ENCODE measurements at regions not wholly inside any gene's neighbourhood (a gene's known extent, or its start where the extent isn't known, plus 50 kb on each side); places are given as distances from the start of the nearest gene placed in this dataset.
"Not testable (repeated sequence)": the region's sequence is repeated elsewhere in the genome, so short reads cannot be mapped to it uniquely, and the experiment has no call there.

DNA sequence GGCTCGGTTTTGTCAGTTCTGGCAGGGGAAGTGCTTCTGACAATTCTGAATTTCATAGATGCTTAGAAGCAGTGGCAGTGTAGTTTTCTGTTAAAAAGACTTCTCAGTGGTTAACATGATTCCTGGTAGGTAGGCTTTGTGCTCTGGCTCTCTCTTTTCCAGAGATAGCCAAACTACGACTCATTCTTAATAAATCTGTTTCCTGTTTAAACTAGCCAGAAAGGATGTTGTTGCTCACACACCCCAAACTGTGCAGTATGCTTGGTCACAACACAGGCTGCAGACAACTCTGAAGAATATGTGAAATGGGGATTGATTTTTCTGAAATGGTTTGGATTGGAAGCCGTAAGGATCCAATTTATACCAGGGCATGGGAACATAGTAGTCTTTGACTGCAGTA is 711.5 kb downstream of the PCDH17 start:
- no peak for DNase-seq (ENCODE audit: low read depth, low spot score)

DNA sequence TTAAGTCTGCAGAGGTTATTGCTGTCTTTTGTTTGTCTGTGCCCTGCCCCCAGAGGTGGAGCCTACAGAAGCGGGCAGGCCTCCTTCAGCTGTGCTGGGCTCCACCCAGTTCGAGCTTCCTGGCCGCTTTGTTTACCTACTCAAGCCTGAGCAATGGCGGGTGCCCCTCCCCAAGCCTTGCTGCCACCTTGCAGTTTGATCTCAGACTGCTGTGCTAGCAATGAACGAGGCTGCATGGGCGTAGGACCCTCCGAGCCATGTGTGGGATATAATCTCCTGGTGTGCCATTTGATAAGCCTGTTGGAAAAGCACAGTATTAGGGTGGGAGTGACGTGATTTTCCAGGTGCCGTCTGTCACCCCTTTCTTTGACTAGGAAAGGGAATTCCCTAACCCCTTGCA is 720.6 kb downstream of the PCDH17 start:
- not testable (repeated sequence) for DNase-seq (ENCODE audit: low read depth, low spot score)

DNA sequence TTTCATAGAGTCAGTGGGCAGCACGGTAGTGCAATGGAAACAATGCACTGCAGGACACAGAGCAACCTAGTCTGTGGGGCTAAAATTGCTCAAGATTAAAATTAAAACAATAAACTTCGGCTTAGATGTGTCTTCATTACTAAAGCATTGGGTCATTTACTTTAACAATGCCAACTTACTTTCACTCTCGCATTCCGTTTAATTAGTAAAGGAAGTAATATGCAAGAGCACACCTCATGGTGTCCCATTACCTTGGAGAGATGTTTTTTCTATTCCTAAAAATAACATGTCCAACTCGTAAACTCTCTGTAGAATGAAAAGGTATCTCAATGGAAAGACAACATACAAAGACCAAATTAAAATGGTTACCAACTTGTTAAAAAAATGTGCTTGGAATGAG is 738.4 kb downstream of the PCDH17 start:
- DNase-seq (ENCODE audit: low read depth, low spot score), result no peak

DNA sequence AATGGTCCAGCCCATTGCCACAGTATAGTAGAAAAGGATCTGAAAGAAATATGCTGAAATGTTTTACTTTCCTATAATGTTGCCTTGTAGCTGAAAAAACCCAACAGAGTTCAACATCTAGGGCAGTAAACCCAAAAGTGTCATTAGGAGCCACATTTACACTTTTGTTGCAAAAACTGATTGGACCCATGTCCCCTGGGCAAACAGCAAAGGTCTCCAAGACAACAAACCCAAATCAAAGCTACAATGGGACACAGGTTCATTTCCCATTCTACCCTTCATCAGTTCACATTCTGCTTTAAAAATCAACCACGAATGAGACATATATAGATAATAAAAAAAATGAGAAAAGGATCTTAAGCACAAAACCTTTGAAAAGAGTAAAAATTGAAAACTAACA is 744.8 kb downstream of the PCDH17 start:
- DNase-seq (ENCODE audit: low read depth, low spot score), result no peak

DNA sequence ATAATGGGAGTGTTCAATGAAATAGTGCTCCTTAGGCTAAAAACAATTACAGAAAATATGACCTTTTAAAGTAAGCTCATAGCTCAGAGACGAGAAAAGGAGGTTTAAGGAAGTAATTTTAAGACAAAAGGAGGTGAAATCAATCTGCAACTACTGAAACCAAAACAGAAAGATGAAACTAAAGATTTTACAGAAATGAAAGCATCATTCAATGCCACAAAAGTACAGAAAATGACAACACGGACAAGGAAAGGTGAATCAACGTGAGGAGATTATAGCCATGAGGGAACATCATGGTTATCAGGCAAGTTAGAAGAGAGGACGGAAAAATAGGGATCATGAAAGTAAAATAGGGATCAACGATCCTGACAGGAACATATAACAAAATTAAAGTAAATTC is 745.2 kb downstream of the PCDH17 start:
- no peak for DNase-seq (ENCODE audit: low read depth, low spot score)

DNA sequence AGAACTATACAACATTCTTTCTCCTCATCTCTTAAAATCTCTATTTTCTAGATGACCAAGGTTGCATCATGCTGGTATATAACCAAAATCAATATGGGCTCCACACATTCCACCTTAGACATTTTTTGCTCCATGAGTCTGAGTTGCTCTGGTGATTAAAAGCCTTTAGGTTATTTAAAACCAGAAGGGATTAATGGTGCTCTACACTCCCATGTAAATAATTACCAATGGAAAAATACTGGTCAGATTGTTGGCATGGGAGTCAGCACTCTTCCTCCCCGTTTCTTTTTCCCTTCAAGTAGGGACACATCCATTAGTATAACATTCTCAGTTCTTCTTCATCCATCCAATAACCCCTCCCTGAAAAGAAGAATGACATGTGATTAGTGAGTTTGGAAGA is 747.7 kb downstream of the PCDH17 start:
- no peak for DNase-seq (ENCODE audit: low read depth, low spot score)

DNA sequence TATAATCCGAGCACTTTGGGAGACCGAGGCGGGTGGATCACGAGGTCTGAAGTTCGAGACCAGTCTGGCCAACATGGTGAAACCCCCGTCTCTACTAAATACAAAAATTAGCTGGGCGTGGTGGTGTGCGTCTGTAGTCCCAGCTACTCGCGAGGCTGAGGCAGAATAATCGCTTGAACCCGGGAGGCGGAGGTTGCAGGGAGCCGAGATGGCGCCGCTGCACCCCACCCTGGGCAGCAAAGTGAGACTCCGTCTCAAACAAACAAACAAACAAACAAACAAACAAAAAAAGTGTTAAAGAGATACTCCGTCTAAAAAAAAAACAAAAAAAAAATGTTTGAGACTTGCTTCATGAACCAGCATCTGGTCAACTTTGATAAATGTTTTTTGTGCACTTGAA is 753.8 kb downstream of the PCDH17 start:
- not testable (repeated sequence) for DNase-seq (ENCODE audit: low read depth, low spot score)

DNA sequence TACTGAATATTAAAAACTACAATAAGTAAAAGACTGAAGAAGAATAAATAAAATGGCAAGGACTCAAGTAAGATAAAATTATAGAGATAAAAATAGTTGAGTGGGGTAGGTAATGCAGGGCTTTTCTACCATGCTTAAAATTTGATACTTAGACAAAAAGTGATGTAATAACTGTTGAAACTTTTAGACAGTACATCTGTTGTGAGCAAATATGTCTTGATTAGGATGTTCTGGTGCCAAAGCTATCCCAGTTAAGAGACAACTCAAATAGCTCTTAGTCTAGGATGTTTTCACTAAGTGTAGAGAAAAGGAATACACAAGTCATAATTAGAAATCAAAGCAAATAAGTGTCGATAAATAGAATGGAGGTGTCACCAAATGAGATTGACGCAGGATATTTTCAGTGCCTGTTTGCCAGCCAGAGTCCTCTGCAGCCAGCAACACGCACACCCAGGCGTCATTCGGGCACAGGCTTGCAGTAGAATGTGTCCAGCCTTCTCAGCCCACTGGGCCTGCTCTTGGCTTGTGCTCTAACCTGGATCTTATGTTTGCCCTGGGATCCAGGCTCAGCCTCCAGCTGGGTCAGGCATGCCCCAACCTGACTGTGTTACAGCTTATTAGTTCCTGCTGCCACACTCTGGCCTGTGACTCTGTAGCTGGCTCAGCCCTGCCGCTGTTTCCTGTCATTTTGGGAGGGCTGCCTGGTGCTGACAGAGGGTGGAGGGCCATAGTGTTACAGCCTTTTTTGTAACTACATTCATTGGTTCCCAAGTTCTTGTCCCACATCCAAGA is 766.2 kb downstream of the PCDH17 start:
- DNase-seq (ENCODE audit: low read depth, low spot score), result no peak

DNA sequence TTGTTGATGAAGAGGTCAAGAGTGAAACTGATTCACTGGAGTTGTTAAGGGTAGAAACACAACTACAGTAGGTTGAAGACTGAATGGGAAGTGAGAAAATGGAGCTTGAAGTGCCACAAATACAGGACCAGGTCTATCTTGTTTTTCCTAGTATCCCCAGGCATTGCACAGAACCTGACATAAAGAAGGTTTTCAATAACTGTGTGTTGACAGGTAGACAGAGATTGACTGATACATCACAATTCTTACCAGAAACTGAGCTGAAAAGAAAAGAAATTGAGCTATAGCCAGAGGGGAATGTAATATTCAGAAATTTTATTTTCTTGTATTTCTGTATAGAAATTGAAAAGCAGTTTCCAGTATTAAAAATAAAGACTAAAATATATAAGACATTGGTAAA is 767.7 kb downstream of the PCDH17 start:
- DNase-seq (ENCODE audit: low read depth, low spot score), result no peak

DNA sequence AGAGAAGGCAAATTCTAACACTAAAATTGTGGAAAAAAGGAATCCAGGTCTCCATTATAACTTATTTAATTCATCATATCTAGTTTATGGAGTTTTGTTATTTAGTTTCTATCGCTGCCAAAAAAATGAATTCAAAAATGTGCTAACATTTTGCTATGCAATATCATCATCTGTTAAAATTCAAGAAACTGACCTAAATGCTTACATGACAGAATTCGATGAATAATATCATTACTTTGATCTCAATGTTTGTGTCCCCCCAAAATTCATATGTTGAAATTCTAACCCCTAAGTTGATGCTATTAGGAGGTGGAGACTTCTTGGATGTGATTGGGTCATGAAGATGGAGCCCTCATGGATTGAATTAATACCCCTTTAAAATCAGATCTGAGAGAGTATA is 775.0 kb downstream of the PCDH17 start:
- DNase-seq (ENCODE audit: low read depth, low spot score), result no peak

DNA sequence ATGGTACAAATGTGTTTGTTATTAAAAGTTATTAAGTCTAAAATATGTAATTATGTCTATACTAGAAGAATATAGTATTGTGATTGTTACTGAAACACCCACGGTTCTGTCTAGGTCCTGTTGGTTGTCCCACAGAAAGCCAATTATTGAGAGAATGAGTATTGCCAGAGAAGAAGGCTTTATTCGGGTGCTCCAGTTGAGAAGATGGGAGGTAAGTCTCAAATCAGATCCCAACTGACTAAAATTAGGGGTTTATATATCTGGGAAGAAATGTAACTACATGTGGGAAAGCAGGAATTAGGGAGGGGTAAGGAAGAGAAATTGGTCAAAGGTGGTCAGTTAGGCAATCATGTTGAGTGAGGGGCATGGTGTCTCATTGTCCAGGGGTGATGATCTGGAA is 798.4 kb downstream of the PCDH17 start:
- DNase-seq (ENCODE audit: low read depth, low spot score), result no peak

DNA sequence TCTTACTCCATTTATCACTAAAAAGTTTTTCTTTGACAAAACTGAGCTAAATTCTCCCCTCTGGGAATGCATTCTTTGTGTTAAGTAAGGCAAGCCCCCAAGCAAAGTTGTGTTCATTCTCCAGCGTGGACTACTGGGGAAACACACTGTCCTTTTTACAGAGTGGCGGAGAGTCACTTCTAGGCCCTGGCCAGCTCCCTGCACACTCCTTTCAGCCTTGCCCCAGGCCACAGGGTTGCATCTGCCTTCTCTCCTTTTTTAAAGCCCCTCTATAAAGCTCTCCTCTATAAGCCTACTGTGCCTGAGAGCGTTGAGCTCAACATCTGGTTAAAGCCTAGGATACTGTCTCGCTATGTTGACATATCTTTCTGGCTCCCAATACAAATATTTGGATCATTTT is 803.4 kb downstream of the PCDH17 start:
- DNase-seq (ENCODE audit: low read depth, low spot score), result no peak

DNA sequence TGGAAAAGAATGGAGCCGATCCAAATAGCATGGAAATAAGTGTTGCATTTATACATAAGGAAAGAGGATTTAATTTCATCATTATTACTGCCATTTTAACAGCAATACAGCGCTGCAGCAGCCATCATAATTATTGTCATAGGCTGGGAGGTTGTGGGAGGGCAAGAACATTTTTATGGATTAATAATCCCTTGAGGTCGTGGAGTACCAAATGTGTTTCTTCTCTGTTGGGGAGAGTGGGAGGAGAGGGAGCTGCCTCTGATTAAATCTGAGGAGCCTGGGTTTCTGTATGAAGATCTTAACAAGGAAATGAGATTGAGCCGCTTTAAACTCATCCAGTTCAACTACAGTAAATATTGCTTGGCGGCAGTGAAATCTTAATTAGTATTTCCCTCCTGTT is 805.9 kb downstream of the PCDH17 start:
- DNase-seq (ENCODE audit: low read depth, low spot score), result no peak

DNA sequence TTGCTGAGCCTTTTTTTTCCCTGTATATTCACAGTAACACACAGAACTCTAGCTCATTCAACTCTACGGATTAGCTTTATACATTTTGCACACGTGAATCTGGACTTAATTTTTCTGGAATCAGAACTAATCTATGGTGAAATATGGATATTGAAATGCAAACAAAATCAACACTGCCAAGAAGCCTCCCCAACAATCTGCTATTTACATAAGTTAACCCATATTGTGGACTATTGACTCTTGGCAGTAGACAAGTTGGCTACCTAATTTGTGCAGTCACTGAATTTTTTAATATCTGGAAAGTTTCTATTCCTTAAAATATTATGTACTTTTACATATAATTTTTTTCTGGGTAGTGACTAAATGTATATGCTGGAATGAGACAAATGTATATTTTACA is 815.4 kb downstream of the PCDH17 start:
- DNase-seq (ENCODE audit: low read depth, low spot score), result no peak

DNA sequence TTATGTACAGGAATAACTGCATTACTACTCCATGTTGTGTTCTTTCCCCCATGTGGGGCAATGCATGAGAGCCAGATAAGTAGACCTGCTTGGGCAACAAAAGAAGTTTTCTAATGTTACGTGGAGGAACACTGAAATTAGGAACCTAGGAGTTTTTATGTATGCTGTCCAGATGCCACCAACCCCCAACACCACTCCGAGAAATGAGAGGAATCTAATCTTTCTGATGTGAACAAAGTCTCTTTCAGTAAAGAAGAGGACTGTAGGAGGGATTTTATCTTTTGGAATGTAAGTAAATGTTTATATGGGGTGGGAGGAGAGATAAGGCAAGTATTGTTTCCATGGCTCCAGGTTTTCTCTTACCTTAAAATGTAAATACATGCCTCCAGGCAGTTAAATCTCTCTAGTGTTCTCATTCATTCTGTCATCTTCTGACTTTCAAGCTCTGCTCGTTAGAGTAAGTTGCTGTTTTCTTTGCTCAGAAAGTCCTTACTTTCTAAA is 820.6 kb downstream of the PCDH17 start:
- no peak for DNase-seq (ENCODE audit: low read depth, low spot score)

DNA sequence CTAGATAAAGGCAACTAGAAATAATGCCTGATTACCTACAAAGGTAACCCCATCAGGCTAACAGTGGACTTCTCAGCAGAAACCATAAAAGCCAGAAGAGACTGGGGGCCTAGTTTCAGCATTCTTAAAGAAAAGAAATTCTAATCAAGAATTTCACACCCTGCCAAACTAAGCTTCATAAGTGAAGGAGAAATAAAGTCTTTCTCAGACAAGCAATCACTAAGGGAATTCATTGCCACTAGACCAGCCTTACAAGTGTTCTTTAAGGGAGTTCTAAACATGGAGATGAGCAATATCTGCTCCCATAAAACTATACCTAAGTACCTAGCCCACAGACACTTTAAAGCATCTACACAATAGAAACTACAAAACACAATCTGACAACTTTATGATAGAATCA is 823.5 kb downstream of the PCDH17 start:
- no peak for DNase-seq (ENCODE audit: low read depth, low spot score)

DNA sequence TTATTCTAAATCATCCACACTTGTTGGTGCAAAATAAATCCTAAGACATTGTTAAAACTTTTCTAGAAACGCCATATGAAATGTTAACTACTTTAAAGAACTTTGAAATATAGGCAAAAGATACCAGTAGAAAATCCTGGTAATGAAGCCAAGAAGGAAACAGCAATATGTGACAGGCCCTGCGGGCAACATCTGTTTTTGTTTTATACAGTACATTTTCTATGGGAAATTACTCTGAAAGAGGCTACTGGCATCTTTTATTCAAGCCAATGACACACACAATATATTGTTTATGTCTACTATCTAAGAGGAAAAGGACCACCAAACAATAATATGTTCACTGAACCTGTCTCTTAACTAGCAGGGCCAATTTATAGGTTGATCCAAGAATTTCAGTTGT is 829.7 kb downstream of the PCDH17 start:
- DNase-seq (ENCODE audit: low read depth, low spot score), result no peak

DNA sequence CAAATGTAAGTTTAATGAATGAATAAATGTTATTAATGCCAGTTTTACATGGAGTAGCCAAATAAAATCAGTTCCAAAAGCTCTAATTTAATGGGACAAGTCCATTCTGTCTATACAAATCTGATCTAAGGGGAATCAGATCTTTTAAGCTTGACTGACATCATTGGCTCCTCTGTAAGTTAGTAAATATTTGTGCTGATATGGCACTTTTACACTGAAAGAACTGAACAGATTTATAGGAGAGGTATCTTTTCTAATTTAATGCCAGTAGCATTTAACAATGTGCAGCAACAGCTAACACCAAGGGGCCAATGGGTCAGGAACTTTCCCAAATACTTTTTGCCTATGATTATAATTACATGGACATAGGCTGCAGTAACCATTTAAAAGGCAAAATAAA is 832.3 kb downstream of the PCDH17 start:
- DNase-seq (ENCODE audit: low read depth, low spot score), result no peak

DNA sequence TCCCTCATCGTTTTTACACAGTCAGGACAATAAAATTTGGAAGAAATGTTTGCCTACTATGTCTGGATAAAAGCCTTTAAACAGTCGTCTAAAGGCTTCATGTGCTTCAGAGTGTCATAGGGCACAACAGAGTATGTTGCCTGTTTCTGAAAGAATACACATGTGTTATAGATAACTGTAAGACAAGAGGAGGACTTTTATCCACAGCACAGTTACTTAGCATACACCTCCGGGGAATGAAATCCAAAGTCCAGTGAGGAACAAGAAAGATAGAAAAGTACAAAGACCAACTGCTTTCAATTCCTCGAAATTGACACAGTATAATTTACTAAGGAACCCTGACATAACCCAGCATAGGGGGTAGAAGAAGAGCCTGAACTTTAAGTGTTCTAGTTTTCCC is 835.6 kb downstream of the PCDH17 start:
- DNase-seq (ENCODE audit: low read depth, low spot score), result no peak

DNA sequence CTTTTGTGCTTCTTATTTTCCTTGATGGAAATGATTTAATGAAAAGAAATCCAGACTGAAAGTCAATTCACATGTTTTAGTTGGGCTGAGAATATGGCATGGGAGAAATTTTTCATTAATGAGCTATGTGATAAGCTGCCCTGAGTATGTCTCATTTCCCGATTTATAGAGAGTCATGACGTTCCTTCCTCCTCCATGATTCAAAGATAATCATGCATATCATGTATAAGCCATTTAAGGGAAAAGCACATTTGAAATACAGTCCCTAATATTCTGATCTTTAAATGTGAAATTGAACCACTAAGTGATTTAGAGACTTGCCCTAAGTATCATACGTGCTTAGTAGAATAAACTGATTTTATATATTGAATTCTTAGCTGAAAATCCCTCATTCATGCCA is 840.9 kb downstream of the PCDH17 start:
- no peak for DNase-seq (ENCODE audit: low read depth, low spot score)

DNA sequence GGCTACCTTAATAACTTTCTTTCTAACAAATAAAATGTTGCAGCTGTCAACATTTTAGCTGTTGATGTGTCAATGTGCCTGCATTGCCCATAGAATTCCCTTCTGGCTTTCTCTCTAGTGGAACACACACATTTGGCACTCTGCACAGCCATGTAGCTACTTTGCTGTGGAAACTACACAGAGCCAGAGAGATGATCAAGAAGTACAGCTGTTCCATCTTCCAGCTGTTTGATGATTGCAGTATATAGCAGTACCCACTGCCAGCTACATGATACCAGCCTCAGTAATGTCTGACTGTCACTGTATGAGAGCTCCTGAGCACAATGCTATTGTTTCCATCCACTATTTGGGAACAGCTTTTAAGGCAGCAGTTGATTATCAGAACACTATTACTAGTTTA is 843.0 kb downstream of the PCDH17 start:
- no peak for DNase-seq (ENCODE audit: low read depth, low spot score)

DNA sequence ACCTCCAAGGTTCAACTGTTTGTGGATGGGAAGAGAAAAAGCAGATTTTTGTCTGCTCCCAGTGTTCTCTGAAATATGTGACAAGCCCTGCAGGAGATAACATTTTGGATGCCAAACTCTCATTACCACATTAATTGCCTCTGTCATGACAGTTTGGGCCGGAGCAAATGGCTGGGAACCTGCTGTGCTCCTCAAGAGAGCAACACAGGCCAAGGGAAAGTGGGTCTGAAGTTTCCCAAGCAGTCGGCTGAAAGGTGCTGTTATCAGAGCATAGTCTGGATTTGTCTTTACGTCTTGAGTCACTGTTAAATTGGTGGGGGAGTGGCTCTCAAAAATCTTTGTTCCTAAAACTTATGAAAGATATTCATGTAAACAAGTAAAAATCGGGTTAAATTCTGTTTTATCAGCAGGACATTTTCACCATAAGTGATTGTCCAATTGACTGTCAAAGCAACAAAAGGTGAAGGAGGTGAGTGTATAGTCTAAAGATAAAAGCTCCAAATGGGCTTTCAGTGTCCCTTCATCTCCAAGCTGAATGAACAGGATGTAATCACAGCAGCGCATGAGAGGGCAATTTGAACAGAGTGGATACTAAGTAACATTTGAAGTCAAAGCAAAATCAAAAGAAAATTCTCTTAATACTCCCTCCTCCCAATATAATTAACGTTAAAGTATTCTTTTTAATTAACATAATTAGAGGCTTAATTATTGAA is 844.8 kb downstream of the PCDH17 start:
- no peak for DNase-seq (ENCODE audit: low read depth, low spot score)

DNA sequence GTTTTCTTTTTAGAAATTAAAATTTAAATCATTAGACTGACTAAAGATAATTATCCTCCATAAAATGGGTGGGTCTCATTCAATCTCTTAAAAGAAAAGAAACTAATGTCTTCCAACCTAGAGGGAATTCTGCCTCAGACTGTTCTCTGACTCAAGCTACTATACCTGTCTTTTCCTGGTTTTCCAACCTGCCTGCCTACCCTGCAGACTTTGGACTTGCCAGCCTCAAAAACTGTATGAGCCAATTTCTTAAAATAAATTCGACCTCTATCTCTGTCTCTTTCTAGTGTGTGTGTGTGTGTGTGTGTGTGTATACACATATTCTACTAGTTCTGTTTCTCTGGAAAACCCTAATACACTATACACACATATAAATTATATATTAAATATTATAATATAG is 847.3 kb downstream of the PCDH17 start:
- no peak for DNase-seq (ENCODE audit: low read depth, low spot score)

Measured in smooth muscle cell of the brain vasculature (primary cell).